Putamen (tissue), 1 donor: ENCODE measurements at regions not wholly inside any gene's neighbourhood (a gene's known extent, or its start where the extent isn't known, plus 50 kb on each side); places are given as distances from the start of the nearest gene placed in this dataset.

Experiments used
- DNase-seq: peaks from one replicate; pipeline ENCODE4 v3.0.0-alpha.2; 2016; ENCODE audit warnings: low spot score

DNA sequence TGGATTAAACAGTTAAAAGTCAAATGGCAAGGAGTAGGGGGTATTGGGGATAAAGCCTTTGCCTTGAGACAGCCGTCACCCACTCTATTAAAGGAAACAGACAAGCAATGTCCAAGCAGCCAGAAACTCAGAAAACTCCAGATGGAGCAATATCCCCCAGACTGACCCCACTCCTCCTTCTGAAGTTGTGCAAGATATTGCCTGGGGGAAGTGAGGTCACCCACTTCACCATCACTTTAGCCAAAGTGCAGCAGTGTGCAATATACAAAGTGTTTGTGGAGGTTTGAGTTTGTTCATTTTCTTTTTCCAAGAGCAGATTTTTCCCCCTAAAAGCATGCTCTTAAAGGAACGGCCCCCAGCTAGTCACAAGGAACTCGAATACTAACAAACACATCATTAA, 125.1 kb downstream of the ETS2 start:
- DNase-seq = no peak

DNA sequence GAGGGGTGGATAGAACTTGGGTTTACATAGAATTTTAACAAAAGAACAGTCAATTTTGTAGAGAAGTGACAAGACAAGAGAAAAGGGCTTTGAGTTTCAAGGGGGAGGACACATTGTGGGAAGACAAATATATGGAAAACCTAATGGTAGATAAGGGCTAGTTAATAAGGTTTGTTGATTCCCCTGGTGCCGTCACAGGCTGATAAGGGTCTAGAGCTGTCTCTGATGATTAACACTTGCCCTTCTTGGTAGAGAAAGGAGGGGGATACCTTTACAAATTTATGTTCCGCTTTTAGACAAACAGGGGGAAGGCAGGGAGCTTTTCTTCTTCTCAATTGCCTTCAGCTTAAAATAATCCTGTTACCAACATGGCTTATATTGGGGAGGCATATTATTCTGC, 124.3 kb downstream of the ETS2 start:
- DNase-seq = no peak

DNA sequence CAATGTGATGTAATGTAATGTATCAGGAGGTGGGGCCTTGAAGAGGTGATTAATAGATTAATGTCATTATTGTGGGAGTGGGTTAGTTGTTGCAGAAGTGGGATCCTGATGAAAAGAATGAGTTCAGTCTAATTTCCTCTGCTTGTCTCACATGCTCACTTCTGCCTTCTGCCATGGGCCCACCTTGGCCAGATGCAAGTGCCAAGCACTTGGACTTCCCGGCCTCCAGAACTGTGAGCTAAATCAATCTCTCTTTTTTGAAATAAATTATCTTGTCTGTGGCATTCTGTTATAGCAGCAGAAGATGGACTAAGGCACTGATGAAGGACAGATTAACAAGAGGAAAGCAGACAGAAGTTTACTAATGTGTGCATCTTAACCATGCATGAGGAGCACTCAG, 123.9 kb downstream of the ETS2 start:
- DNase-seq = no peak

DNA sequence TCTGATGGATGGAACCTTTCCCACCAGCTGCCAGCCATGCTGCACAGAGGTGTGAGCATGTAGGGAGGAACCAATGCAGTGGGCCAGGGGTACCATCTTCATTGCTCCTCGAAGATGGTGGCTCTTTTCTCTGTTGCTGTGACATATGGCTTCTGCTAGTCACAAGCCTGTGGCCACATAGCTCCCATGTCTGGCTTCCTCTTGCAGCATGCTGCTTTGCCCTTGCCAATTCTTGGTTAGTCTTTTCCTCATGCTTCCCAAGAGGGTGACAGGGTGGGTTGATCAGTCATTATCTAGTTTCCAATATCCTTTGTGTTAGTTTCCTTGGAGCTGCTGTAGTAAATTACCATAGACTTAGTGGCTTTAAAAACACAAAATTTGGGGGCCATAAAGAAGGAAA, 123.4 kb downstream of the ETS2 start:
- no peak for DNase-seq

DNA sequence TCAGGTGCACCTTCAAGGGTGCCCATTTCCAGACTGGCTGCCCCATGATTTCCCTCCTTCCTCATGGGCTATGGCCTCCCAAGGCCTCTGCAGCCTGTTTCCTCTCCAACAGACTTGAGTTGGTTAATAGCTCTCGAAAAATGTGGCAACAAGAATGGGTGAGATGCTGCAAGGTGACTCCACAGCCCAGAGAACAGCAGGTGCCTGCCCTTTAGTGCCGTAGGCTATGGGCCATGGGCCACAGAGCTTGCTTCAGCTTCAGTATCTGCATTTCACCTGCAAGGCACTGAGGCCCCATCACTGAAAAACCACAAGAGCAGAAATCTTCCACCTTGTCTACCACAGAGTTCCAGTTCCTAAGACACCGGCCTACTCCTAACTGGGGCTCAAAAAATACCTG, 122.0 kb downstream of the ETS2 start:
- DNase-seq = no peak

DNA sequence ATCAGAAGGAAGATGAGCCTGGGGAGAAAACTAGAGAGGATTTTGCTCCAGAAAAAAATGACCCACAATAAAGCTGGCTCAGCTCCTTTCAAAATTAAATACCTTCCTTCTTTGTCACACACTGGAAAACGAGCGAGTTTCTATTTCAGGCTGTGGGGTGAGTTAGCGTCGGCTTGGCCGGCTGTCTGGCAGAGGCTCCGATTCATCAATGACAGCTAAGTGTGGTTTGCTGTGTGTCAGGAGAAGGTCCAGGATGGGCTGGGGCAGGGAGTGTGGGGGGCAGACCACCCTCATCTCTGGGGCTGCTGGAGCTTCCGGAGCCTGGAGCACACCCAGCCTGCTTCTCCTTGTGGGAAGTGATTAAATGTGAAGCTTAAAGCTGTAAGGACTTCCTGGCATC, 120.2 kb downstream of the ETS2 start:
- DNase-seq = no peak

DNA sequence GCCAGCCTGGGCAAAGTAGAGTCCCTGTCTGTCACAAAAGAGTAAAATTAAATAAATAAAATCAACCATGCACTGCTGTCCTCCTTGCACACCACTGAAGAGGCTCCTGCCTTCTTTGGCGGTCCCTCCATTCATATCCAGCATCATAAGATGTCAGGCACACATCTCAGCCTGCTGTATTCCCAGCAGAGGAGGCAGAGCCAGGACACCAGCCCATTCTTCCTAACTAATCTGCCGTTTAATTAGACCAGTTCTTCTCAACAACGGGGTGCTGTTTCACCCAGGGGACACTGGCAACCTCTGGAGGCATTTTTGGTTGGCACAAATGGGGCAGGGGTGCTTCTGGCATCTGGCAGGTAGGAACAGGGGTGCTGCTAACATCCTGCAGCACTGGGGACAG, 119.7 kb downstream of the ETS2 start:
- no peak for DNase-seq

DNA sequence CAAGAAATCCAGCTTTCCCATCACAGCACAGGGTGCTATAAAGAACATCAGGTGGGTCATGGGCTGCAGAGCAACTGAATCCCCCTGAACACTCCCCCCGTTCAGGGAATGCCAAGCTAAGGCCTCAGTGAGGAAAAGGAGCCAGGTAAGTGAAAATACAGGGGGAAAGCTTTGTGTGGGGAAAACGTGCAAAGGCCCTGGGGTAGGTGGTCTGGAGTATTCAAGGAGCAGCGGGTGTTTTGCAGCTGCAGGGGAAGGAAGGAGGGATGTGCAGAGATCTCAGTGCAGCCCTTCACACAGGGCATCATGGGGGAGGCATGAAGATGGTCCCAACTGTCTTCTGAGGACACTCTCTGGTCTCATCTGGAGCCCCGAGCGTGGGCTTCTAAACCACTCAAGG, 119.2 kb downstream of the ETS2 start:
- DNase-seq = no peak

DNA sequence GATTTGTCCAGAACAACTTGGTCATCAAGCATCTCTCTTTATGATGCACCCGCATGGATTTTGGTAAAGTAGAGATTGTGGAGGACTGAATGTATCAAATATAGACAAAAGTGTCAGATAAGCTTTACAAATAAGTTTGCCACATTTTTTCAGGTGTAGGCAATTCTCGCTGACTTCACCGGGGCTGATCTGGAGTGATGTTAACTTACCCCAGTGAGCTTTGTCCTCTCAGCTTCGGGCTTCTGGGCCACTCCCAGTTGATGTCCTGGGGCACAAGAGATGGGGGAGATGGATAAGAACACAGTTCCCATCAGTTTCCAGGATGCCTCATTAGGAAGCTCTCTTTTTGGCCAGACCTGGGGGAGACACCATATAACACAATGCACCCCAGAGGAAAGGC, 117.7 kb downstream of the ETS2 start:
- no peak for DNase-seq

DNA sequence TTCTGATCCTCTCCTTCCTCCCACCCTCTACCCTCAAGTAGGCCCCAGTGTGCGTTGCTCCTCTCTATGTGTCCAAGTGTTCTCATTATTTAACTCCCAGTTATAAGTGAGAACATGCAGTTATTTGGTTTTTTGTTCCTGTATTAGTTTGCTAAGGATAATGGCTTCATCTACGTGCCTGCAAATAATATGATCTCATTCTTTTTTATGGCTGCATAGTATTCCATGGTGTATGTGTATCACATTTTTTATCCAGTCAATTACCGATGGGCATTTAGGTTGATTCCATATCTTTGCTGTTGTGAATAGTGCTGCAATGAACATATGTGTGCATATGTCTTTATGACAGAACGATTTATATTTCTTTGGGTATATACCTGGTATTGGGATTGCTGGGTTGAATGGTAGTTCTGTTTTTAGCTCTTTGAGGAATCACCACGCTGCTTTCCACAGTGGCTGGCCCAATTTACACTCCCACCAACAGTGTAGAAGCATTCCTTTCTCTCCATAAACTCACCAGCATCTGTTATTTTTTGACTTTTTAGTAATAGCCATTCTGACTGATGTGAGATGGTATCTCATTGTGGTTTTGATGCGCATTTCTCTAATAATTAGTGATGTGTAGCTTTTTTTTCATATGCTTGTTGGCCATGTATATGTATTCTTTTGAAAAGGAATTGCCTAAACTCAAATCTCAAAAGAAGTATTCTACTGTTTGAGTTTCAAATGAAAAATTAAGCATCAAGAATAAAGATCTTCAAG, 116.9 kb downstream of the ETS2 start:
- no peak for DNase-seq

DNA sequence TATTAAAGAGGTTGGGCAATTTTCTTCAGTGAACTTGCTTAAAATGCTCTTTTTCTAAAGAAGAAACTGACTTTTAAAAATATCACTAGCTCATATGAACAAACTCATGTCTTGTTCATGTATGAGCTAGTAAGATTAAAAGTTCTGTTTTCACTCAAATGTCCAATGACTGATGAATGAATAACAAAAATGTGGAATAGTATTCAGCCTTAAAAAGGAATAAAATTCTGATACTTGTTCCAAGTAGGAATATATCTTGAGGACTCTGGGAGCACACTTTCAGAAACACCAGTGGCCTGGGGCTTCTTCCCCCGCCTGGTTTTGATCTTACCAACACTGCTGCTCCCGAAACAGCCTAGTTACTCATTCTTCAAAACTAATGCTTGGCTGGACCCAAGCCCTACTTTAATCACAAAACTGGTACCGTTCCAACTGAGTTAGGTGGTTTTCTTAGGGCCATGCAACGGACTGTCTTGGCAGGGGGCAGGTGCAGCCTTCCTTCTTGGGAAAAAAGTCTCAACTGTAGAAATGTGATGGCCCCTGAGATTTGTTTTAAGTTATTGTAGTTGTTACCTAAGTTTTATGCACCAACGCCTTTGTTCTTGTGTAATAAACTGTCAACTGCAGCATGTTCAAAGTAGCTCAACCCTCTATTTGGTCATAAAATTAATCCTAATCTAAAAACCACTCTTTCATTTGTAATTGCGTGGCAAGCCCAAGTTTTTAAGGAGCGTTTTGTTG, 116.0 kb downstream of the ETS2 start:
- DNase-seq = no peak

DNA sequence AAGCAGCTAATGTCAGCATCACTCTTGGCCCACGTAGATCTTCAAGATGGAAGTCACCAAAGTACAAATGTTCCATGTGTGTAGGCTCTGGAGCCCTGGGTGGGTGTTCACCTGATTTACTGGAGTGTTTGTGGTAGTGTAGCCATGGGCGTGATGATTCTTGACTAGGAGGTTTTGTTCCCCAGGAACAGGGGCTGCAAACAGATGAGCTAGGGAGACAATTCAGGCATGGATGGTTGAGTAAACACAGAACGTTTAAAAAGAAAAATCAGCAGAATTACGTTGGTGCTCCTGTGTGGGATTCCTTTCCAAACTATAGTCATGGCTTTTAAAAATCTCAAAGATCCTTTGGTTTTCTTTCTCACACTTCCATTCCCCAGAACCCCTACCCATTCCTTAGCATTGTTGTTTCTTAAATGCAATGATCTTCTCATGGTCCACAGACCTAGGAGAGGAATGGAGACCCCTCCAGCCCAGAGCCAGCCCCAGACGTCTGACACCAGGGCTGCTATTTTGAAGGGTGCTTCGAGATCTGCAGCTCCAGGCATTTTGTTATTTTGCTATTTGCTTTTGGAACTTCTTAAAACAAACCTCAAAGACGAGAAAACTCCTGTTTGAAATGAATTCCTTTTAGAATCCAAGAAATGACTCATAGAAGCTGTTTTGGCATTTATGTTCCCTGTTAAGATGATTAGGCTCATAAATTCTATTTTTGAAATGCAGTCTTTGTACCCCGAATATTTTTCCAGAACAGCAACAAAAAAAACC, 115.1 kb downstream of the ETS2 start:
- no peak for DNase-seq

DNA sequence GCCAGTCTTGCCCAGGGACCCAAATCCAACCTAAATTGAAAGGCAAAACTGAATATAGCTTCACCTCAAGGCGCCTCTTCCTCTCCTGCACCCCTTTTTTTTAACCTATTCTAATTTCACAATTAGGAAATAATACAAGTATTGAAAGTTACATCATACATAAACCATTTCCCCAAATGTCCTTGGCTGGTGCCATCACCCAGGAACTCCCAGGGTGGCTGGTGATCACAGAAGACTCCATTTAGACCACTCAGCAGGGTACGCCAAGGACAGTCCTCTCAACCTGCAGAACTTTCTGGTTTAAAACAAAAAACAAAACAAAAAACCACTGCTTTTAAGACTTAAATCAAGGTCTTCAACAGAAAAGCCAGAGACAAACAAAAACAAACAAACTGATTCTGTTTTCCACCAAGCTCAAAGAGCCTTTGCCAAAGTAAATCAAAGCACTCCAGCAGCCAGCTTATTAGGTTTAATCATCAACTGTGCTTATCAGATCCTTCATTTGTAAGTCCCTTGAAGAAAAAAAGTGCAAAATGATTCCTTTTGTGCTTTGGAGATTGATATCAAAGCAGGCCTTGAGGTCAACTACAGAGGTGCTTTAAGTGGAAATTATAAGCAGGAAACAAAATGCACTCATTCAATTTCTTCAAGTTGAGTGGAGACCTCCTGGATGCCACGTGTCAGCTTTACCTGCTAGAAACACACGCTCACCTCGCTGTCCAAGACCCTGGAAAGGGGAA, 113.0 kb downstream of the ETS2 start:
- DNase-seq = no peak

DNA sequence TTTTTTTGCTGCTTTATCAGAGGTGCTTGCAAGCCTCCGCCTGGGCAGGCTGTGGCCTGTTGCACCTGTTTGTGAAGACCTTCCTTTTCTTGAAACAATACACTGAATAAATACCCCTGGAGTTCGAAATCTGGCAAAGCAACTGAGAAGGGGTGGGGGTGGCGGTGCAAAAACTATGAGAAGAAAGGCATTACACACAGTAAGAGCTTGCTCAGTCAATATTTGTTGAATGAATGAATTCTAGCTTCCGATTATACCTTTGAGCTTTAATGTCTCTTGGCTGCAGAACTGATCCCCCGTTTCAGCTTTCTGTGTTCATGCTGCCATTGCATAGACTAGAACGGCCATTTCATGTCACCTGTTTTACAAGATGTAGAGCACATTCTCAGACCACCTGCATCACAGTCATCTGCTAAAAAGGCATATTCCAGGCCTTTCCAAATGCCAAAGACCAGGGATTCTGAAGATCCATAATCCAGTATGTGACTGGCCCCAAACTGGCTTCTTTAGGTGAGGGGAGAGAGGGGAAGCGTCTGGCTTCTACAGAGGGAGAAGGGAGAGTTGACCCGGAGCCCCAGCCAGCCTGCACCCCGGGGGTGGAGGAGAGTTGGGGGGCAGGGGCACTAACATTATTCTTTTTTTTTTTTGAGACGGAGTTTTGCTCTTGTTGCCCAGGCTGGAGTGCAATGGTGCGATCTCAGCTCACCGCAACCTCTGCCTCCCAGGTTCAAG, 111.5 kb downstream of the ETS2 start:
- no peak for DNase-seq

DNA sequence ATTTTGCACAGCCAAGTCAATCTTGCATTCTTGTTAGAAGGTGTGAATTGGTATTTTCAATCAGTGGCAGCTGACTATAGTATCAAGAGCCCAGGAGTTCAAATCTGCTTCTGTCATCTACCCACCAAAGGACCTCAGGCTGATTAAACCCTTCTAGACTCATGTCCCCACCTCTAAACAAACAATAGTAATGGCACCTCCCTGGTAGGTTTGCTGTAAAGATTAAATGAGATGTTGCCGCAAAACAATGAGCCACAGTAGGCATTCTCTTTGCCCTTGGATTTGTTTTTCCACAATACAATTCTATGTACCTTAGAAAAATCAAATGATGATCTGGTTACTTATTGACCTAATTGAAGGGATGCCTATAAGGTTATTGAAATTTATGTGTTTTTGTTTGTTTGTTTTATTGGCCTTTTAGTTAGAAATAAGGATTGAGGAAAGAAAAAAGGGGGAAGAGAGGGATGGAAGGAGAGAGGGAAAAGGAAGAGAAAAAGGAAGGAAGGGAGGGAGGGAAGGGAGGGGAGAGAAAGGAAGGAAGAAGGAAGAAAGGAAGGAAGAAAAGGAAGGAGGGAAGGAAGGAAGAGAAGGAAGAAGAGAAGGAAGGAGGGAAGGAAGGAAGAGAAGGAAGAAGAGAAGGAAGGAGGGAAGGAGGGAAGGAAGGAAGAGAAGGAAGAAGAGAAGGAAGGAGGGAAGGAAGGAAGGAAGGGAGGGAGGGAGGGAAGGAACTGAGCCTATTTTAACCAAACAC, 110.7 kb downstream of the ETS2 start:
- DNase-seq = no peak

DNA sequence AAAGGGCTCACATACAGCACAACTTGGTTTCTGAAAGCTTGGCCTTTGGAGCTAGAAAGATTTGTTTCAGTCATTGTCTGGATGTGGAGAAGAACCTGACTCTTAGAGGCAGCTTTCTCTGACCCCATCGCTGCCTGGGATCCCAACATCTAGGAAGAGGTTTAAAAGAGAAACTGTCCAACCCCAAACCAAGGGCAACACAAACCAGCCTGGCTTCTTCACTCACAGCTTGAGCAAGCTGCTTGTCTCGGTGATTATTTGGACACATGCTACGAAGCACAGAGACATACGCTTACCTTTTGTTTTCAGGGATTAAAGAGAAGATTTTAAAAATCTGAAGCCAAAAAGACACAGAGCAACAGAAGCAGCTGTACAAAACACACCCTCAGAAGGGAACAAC, 109.8 kb downstream of the ETS2 start:
- DNase-seq = no peak

DNA sequence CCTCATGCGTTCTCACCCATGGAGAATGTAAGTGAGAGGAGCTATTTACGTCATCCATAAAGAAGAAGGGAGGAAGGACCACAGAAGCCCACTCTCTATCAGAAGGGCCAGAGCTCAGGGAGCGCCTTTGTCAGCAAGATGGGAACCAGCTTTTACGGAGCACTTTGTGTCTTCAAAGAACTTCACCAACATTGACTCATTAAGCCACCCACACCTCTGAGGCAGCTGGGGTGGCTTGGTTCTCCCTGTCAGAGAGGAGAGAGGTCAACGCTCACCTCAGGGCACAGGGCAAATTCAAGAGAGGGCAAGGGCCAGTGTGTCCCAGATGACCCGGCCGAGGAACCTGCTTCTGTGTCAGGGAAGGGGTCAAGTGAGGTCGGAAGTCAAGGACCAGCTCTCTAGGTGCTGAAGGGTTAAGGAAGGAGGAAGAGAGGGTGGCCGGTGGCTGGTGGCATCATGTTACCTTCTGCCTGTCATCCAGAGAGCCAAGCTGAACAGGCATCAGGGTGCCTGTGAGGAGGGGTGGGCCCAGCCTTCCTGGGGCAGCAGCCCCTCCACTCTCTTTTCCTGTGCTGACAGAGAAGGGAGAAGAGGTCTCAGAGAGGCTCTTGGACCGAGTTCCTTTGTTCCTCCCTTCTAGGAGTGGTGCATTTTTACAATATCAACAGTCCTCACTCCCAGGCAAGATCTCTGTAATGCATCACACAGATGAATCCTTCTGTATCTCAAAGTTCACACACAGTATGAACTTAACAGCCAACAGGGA, 109.0 kb downstream of the ETS2 start:
- no peak for DNase-seq

DNA sequence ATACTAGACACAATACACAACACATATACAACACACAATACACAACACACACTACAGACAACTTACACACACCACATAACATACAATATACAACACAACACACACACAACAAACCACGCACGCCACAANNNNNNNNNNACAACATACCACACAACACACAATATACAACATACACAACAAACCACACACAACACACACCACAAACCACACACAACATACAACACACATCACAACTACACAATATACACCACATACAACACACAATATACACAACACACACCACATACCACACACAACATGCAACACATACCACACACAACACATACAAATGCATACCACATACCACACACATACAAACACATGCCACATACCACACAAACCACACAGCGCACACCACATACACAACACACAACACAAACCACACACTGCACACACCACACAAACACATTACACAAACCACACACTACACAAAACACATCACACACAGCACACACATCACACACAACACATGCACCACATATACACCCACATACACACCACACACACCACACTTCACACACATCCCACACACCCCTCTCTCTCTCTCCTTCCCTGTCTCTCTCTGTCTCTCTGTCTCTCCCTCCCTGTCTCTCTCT, 108.3 kb downstream of the ETS2 start:
- no peak for DNase-seq

DNA sequence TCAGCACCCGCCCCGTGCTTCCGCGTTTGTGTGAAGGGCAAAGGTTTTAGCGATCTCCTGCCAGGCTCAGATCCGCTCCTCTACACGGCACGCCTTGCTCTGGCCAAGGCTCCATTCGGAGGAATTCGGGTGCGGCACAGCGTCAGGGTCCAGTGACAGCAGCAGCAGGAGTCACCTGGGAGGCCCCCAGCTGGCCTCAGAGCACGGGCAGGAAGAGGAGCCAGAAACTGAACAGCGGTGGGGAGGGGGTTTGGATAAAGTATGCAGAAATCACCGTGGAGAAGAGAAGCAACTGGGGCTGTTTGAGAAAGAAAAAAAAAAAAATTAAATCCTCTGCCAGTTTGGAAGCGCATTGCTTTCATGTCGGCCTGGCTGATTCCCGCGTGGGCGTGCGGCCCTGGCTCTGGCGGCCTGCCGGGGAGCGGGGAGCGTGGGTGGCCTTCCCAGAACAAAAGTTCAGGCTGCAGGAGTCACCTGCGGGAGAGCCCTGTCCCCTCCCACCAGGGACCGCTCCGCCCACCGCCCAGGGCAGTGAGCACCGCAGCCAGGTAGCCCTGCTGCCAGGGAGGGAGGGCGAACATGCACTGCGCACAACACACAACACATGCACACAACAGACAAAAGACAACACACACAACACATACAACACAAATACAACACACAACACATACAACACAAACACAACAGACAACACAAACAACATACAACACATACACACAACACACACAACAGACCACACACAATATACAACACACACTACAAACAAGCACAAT, 107.6 kb downstream of the ETS2 start:
- no peak for DNase-seq
